GM23338 (cell line): ENCODE measurements at regions not wholly inside any gene's neighbourhood (a gene's known extent, or its start where the extent isn't known, plus 50 kb on each side); places are given as distances from the start of the nearest gene placed in this dataset.

Source experiments
- ATAC-seq: fragments of 200-7000 bp; cut with Tn5 transposase; 3 replicates; pipeline ENCODE4 v1.9.1; 2020
- DNase-seq: peaks from one replicate; pipeline ENCODE4 v3.0.0-alpha.2; 2015; ENCODE audit warnings: low spot score
- H2AFZ ChIP-seq: fragments of 200-600 bp; sonication (generic); 2 replicates; pipeline ENCODE4 v1.8.0; 2016; ENCODE audit warnings: antibody characterized with exemption, mild to moderate bottlenecking, moderate library complexity
- H3F3A ChIP-seq: fragments of 200-600 bp; sonication (generic); replicated peaks from 2 replicates; pipeline ENCODE4 v1.8.0; 2017; ENCODE audit warnings: antibody characterized with exemption, mixed run types, low read depth
- H3K27ac ChIP-seq: fragments of 200-600 bp; sonication (generic); 2 replicates; pipeline ENCODE4 v1.6.1; 2016; ENCODE audit warnings: low read depth
- H3K27me3 ChIP-seq: fragments of 200-600 bp; sonication (generic); 2 replicates; pipeline ENCODE4 v1.8.0; 2016; ENCODE audit warnings: mild to moderate bottlenecking, mixed run types, moderate library complexity; ENCODE audit not compliant: insufficient read depth
- H3K36me3 ChIP-seq: fragments of 200-600 bp; sonication (generic); 2 replicates; pipeline ENCODE4 v1.8.0; 2016; ENCODE audit warnings: mild to moderate bottlenecking; ENCODE audit not compliant: insufficient read depth
- H3K4me1 ChIP-seq: fragments of 200-600 bp; sonication (generic); 2 replicates; pipeline ENCODE4 v1.8.0; 2016; ENCODE audit warnings: mild to moderate bottlenecking, moderate library complexity; ENCODE audit not compliant: insufficient read depth
- H3K4me2 ChIP-seq: fragments of 200-600 bp; sonication (generic); 2 replicates; pipeline ENCODE4 v1.7.1; 2017; ENCODE audit warnings: mixed run types
- H3K4me3 ChIP-seq: fragments of 200-600 bp; sonication (generic); 2 replicates; pipeline ENCODE4 v1.6.1; 2016; ENCODE audit warnings: mixed run types
- H3K79me2 ChIP-seq: fragments of 200-600 bp; sonication (generic); replicated peaks from 2 replicates; pipeline ENCODE4 v1.8.0; 2017; ENCODE audit warnings: mild to moderate bottlenecking; ENCODE audit not compliant: insufficient read depth
- H3K9me2 ChIP-seq: fragments of 200-600 bp; sonication (generic); 2 replicates; pipeline ENCODE4 v1.8.0; 2017; ENCODE audit not compliant: insufficient read depth
- H4K20me1 ChIP-seq: fragments of 200-600 bp; sonication (generic); replicated peaks from 2 replicates; pipeline ENCODE4 v1.8.0; 2017; ENCODE audit warnings: mild to moderate bottlenecking; ENCODE audit not compliant: insufficient read depth
- H3K27ac Mint-ChIP-seq: 2 replicates; pipeline ENCODE4 v1.8.0; 2020; ENCODE audit warnings: inconsistent platforms, mild to moderate bottlenecking, moderate library complexity, mixed read lengths
- H3K27me3 Mint-ChIP-seq: 3 replicates; pipeline ENCODE4 v1.8.0; 2022; ENCODE audit warnings: low read depth, mild to moderate bottlenecking, moderate library complexity, mixed read lengths, inconsistent platforms; ENCODE audit not compliant: insufficient read depth, poor library complexity
- H3K36me3 Mint-ChIP-seq: 3 replicates; pipeline ENCODE4 v1.8.0; 2021; ENCODE audit warnings: low read depth, mild to moderate bottlenecking, inconsistent platforms, moderate library complexity, mixed read lengths
- H3K4me1 Mint-ChIP-seq: 3 replicates; pipeline ENCODE4 v1.8.0; 2020; ENCODE audit warnings: mild to moderate bottlenecking, inconsistent platforms, mixed read lengths
- H3K4me3 Mint-ChIP-seq: 3 replicates; pipeline ENCODE4 v1.8.0; 2021; ENCODE audit warnings: moderate library complexity, mild to moderate bottlenecking, inconsistent platforms, mixed read lengths
- H3K9me3 Mint-ChIP-seq: 3 replicates; pipeline ENCODE4 v1.8.0; 2020; ENCODE audit warnings: moderate library complexity, mild to moderate bottlenecking, inconsistent platforms, mixed read lengths
- CREB1 ChIP-seq: fragments of 250-450 bp; sonication (Bioruptor Pico); IDR thresholded peaks from 2 replicates; pipeline ENCODE4 v1.5.0; 2020; ENCODE audit warnings: low read depth, mild to moderate bottlenecking, moderate library complexity
- ETS1 ChIP-seq: IDR thresholded peaks from 2 replicates; pipeline ENCODE4 v1.6.1; 2016; ENCODE audit warnings: antibody characterized with exemption
- EZH2 ChIP-seq: fragments of 200-600 bp; sonication (generic); IDR thresholded peaks from one replicate; pipeline ENCODE4 v1.8.0; 2017; ENCODE audit warnings: antibody characterized with exemption, mild to moderate bottlenecking, low read depth; ENCODE audit not compliant: unreplicated experiment
- EZH2phosphoT487 ChIP-seq: fragments of 200-600 bp; sonication (generic); IDR thresholded peaks from one replicate; pipeline ENCODE4 v1.8.1; 2018; ENCODE audit warnings: antibody characterized with exemption; ENCODE audit not compliant: unreplicated experiment
- NANOG ChIP-seq: IDR thresholded peaks from 2 replicates; pipeline ENCODE4 v1.6.1; 2016; ENCODE audit warnings: antibody characterized with exemption, borderline replicate concordance
- ZNF462 ChIP-seq: fragments of 250-450 bp; sonication (Bioruptor Pico); IDR thresholded peaks from 2 replicates; pipeline ENCODE4 v1.5.0; 2020; ENCODE audit warnings: mild to moderate bottlenecking, moderate library complexity
- TF ChIP-seq, protein P1 (sequence below), 2 experiments: fragments of 200-600 bp in 1 of 2; sonication (generic) in 1 of 2; conservative IDR thresholded peaks; 2 replicates each; pipeline versions ENCODE4 v1.5.1 to v1.6.1; 2016 to 2017; ENCODE audit warnings: antibody characterized with exemption in 2 of 2, low read depth in 2 of 2, mild to moderate bottlenecking in 2 of 2, moderate library complexity in 1 of 2

GRCh38 chr12:113580437-113580836 is 108.8 kb upstream of the LHX5 start (continued):
- TF ChIP-seq, protein P1, sequence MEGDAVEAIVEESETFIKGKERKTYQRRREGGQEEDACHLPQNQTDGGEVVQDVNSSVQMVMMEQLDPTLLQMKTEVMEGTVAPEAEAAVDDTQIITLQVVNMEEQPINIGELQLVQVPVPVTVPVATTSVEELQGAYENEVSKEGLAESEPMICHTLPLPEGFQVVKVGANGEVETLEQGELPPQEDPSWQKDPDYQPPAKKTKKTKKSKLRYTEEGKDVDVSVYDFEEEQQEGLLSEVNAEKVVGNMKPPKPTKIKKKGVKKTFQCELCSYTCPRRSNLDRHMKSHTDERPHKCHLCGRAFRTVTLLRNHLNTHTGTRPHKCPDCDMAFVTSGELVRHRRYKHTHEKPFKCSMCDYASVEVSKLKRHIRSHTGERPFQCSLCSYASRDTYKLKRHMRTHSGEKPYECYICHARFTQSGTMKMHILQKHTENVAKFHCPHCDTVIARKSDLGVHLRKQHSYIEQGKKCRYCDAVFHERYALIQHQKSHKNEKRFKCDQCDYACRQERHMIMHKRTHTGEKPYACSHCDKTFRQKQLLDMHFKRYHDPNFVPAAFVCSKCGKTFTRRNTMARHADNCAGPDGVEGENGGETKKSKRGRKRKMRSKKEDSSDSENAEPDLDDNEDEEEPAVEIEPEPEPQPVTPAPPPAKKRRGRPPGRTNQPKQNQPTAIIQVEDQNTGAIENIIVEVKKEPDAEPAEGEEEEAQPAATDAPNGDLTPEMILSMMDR (conservative IDR thresholded peaks at IDR 0.05; ENCODE audit: low read depth in 2 of 2): no peak
- TF ChIP-seq EZH2: no peak

DNA sequence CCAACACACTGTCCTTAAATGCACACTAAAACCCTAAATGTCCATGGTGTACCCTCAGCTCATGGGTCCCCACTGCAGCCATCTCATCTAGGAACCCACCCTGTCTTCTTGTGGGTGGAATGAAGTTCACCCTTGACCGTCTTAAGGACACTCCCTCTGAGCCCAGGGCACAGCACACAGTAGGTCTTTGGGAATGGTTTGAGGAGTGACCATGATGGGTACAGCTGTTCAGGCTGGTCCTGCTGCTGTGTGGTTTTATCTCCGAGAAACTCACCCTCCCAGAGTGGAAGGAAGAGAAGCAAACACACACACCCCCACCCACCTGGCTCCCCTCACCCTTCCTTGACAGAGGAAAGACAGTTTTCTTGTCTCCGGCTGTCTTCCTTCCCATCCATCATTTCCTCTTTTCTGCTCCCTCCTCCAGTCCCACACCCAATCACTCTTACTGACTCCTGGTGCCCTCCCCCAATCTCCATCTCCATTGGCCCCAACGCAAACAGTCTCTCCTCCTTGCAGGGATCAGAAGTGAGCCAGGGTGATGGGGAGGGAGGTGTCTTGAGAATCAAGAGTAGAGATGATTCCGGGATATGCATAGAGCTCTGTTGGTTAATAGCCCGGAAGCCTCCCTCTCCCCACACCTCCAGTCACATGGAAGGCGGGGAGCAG is 105.9 kb upstream of the LHX5 start:
- Histone ChIP-seq H3K27ac (no peak overlapping the region), H3K4me2 (no peak overlapping the region), H3K4me1 (peaks cover 15% of the 10 kb centered on the region), H3K79me2 (no peaks in the 10 kb centered on the region), H3K36me3 (peaks cover 9% of the 10 kb centered on the region; the same call in 1 of the 2 replicates), H2AFZ (peak overlapping the region; percentile 15), H4K20me1 (no peaks in the 10 kb centered on the region), H3K9me2 (no peaks in the 10 kb centered on the region), H3K27me3 (no peaks in the 10 kb centered on the region), H3K4me3 (no peak overlapping the region), H3F3A (no peaks in the 10 kb centered on the region)
- peaks cover 11% of the 10 kb centered on the region for H3K4me1 Mint-ChIP-seq
- H3K27me3 Mint-ChIP-seq: peaks cover 8% of the 10 kb centered on the region
- no peak for DNase-seq
- H3K9me3 Mint-ChIP-seq: peaks cover 17% of the 10 kb centered on the region
- no peak overlapping the region for H3K4me3 Mint-ChIP-seq
- peak; percentile 28; the same call in 1 of the 3 replicates for ATAC-seq
- TF ChIP-seq EZH2phosphoT487 (no peak), ETS1 (no peak), CREB1 (no peak), NANOG (no peak), ZNF462 (CRISPR knock-in tag) (no peak)
- H3K27ac Mint-ChIP-seq: no peak overlapping the region
- peaks cover 8% of the 10 kb centered on the region; the same call in 2 of the 3 replicates for H3K36me3 Mint-ChIP-seq
